Activated T-cell treated with anti-CD3 and anti-CD28 coated beads, Interleukin-2, amount 50 U/mL, for 24 hours (primary cell): ENCODE measurements at regions not wholly inside any gene's neighbourhood (a gene's known extent, or its start where the extent isn't known, plus 50 kb on each side); places are given as distances from the start of the nearest gene placed in this dataset.

Experiments
- DNase-seq: peaks from one replicate; pipeline ENCODE4 v3.0.0-alpha.2; 2020
- H3K27ac Mint-ChIP-seq: 2 replicates; pipeline ENCODE4 v1.8.0; 2020; ENCODE audit warnings: mild to moderate bottlenecking, mixed read lengths
- H3K27me3 Mint-ChIP-seq: 2 replicates; pipeline ENCODE4 v1.8.0; 2020; ENCODE audit warnings: mixed read lengths
- H3K36me3 Mint-ChIP-seq: 2 replicates; pipeline ENCODE4 v1.8.0; 2020; ENCODE audit warnings: low read depth, mixed read lengths
- H3K4me1 Mint-ChIP-seq: 2 replicates; pipeline ENCODE4 v1.8.0; 2020; ENCODE audit warnings: low read depth, mixed read lengths
- H3K4me3 Mint-ChIP-seq: 2 replicates; pipeline ENCODE4 v1.8.0; 2020; ENCODE audit warnings: mild to moderate bottlenecking, moderate library complexity, mixed read lengths
- H3K9me3 Mint-ChIP-seq: 2 replicates; pipeline ENCODE4 v1.8.0; 2020; ENCODE audit warnings: mixed read lengths

- Mint-ChIP-seq H3K36me3 (no peaks in the 10 kb centered on the region), H3K4me3 (no peak overlapping the region), H3K27ac (no peak overlapping the region), H3K27me3 (no peaks in the 10 kb centered on the region), H3K9me3 (no peaks in the 10 kb centered on the region), H3K4me1 (no peaks in the 10 kb centered on the region)
- DNase-seq = no peak
Observed at GRCh38 chr16:73872856-73873255, 423.8 kb upstream of the PSMD7 start.

- Mint-ChIP-seq H3K4me1 (no peaks in the 10 kb centered on the region), H3K27ac (no peak overlapping the region), H3K36me3 (no peaks in the 10 kb centered on the region), H3K4me3 (no peak overlapping the region), H3K27me3 (no peaks in the 10 kb centered on the region), H3K9me3 (no peaks in the 10 kb centered on the region)
- DNase-seq = no peak
Observed at GRCh38 chr16:73871088-73871733, 425.4 kb upstream of the PSMD7 start.

- no peaks in the 10 kb centered on the region for H3K9me3 Mint-ChIP-seq
- no peak for DNase-seq
- no peaks in the 10 kb centered on the region for H3K36me3 Mint-ChIP-seq
- H3K4me1 Mint-ChIP-seq = no peaks in the 10 kb centered on the region
- H3K27me3 Mint-ChIP-seq = no peaks in the 10 kb centered on the region
- no peak overlapping the region for H3K27ac Mint-ChIP-seq
- no peak overlapping the region for H3K4me3 Mint-ChIP-seq
Observed at GRCh38 chr16:73869126-73869525, 427.5 kb upstream of the PSMD7 start.

- no peaks in the 10 kb centered on the region for H3K27me3 Mint-ChIP-seq
- H3K36me3 Mint-ChIP-seq = no peaks in the 10 kb centered on the region
- no peak for DNase-seq
- H3K4me1 Mint-ChIP-seq = no peaks in the 10 kb centered on the region
- H3K4me3 Mint-ChIP-seq = no peak overlapping the region
- no peak overlapping the region for H3K27ac Mint-ChIP-seq
- no peaks in the 10 kb centered on the region for H3K9me3 Mint-ChIP-seq
Observed at GRCh38 chr16:73864868-73865267, 431.7 kb upstream of the PSMD7 start.

- Mint-ChIP-seq H3K36me3 (no peaks in the 10 kb centered on the region), H3K4me1 (no peaks in the 10 kb centered on the region), H3K27me3 (no peaks in the 10 kb centered on the region), H3K27ac (no peak overlapping the region), H3K4me3 (no peak overlapping the region), H3K9me3 (peaks cover 2% of the 10 kb centered on the region)
- DNase-seq = no peak
Observed at GRCh38 chr16:73858326-73858725, 438.3 kb upstream of the PSMD7 start.

GRCh38 chr16:73853968-73854367, 442.6 kb upstream of the PSMD7 start:
- peaks cover 6% of the 10 kb centered on the region for H3K9me3 Mint-ChIP-seq
- H3K4me3 Mint-ChIP-seq = no peak overlapping the region
- DNase-seq = no peak
- H3K36me3 Mint-ChIP-seq = no peaks in the 10 kb centered on the region
- H3K27ac Mint-ChIP-seq = no peak overlapping the region
- H3K27me3 Mint-ChIP-seq = no peaks in the 10 kb centered on the region
- H3K4me1 Mint-ChIP-seq = no peaks in the 10 kb centered on the region

GRCh38 chr16:73852561-73852960, 444.1 kb upstream of the PSMD7 start:
- no peak overlapping the region for H3K27ac Mint-ChIP-seq
- no peak for DNase-seq
- no peak overlapping the region for H3K4me3 Mint-ChIP-seq
- no peaks in the 10 kb centered on the region for H3K27me3 Mint-ChIP-seq
- no peaks in the 10 kb centered on the region for H3K4me1 Mint-ChIP-seq
- peaks cover 6% of the 10 kb centered on the region for H3K9me3 Mint-ChIP-seq
- no peaks in the 10 kb centered on the region for H3K36me3 Mint-ChIP-seq

- no peak overlapping the region for H3K27ac Mint-ChIP-seq
- no peaks in the 10 kb centered on the region for H3K4me1 Mint-ChIP-seq
- H3K9me3 Mint-ChIP-seq = peaks cover 6% of the 10 kb centered on the region
- no peak overlapping the region for H3K4me3 Mint-ChIP-seq
- H3K36me3 Mint-ChIP-seq = no peaks in the 10 kb centered on the region
- no peaks in the 10 kb centered on the region for H3K27me3 Mint-ChIP-seq
- DNase-seq = no peak
Observed at GRCh38 chr16:73848993-73849392, 447.6 kb upstream of the PSMD7 start.

- Mint-ChIP-seq H3K9me3 (no peaks in the 10 kb centered on the region), H3K4me3 (no peak overlapping the region), H3K36me3 (no peaks in the 10 kb centered on the region), H3K27ac (no peak overlapping the region), H3K27me3 (no peaks in the 10 kb centered on the region), H3K4me1 (no peaks in the 10 kb centered on the region)
- no peak for DNase-seq
Observed at GRCh38 chr16:73847090-73847489, 449.5 kb upstream of the PSMD7 start.

GRCh38 chr16:73846356-73846755, 450.3 kb upstream of the PSMD7 start:
- H3K9me3 Mint-ChIP-seq = no peaks in the 10 kb centered on the region
- H3K27me3 Mint-ChIP-seq = no peaks in the 10 kb centered on the region
- no peaks in the 10 kb centered on the region for H3K4me1 Mint-ChIP-seq
- no peak for DNase-seq
- H3K36me3 Mint-ChIP-seq = no peaks in the 10 kb centered on the region
- H3K4me3 Mint-ChIP-seq = no peak overlapping the region
- H3K27ac Mint-ChIP-seq = no peak overlapping the region

- H3K27ac Mint-ChIP-seq = no peak overlapping the region
- H3K4me3 Mint-ChIP-seq = no peak overlapping the region
- no peak for DNase-seq
- H3K36me3 Mint-ChIP-seq = no peaks in the 10 kb centered on the region
- H3K27me3 Mint-ChIP-seq = no peaks in the 10 kb centered on the region
- H3K9me3 Mint-ChIP-seq = no peaks in the 10 kb centered on the region
- H3K4me1 Mint-ChIP-seq = no peaks in the 10 kb centered on the region
Observed at GRCh38 chr16:73846007-73846330, 450.6 kb upstream of the PSMD7 start.

- no peaks in the 10 kb centered on the region for H3K4me1 Mint-ChIP-seq
- H3K36me3 Mint-ChIP-seq = no peaks in the 10 kb centered on the region
- H3K9me3 Mint-ChIP-seq = no peaks in the 10 kb centered on the region
- no peaks in the 10 kb centered on the region for H3K27me3 Mint-ChIP-seq
- no peak for DNase-seq
- no peak overlapping the region for H3K27ac Mint-ChIP-seq
- no peak overlapping the region for H3K4me3 Mint-ChIP-seq
Observed at GRCh38 chr16:73845238-73846006, 451.2 kb upstream of the PSMD7 start.

- H3K4me3 Mint-ChIP-seq = no peak overlapping the region
- DNase-seq = no peak
- no peaks in the 10 kb centered on the region for H3K4me1 Mint-ChIP-seq
- no peaks in the 10 kb centered on the region for H3K36me3 Mint-ChIP-seq
- no peaks in the 10 kb centered on the region for H3K27me3 Mint-ChIP-seq
- no peak overlapping the region for H3K27ac Mint-ChIP-seq
- H3K9me3 Mint-ChIP-seq = peaks cover 5% of the 10 kb centered on the region
Observed at GRCh38 chr16:73840728-73841127, 455.9 kb upstream of the PSMD7 start.

- H3K36me3 Mint-ChIP-seq = no peaks in the 10 kb centered on the region
- H3K27me3 Mint-ChIP-seq = no peaks in the 10 kb centered on the region
- H3K4me1 Mint-ChIP-seq = no peaks in the 10 kb centered on the region
- H3K4me3 Mint-ChIP-seq = no peak overlapping the region
- H3K27ac Mint-ChIP-seq = no peak overlapping the region
- DNase-seq = no peak
- H3K9me3 Mint-ChIP-seq = peaks cover 5% of the 10 kb centered on the region
Observed at GRCh38 chr16:73831220-73831619, 465.4 kb upstream of the PSMD7 start.

GRCh38 chr16:73823205-73823849, 473.3 kb upstream of the PSMD7 start:
- H3K4me3 Mint-ChIP-seq = no peak overlapping the region
- peaks cover 10% of the 10 kb centered on the region for H3K9me3 Mint-ChIP-seq
- H3K27me3 Mint-ChIP-seq = no peaks in the 10 kb centered on the region
- H3K4me1 Mint-ChIP-seq = no peaks in the 10 kb centered on the region
- DNase-seq = no peak
- no peak overlapping the region for H3K27ac Mint-ChIP-seq
- H3K36me3 Mint-ChIP-seq = no peaks in the 10 kb centered on the region
